BLaER1 (cell line): ENCODE measurements at regions not wholly inside any gene's neighbourhood (a gene's known extent, or its start where the extent isn't known, plus 50 kb on each side); places are given as distances from the start of the nearest gene placed in this dataset.
"Not testable (repeated sequence)": the region's sequence is repeated elsewhere in the genome, so short reads cannot be mapped to it uniquely, and the experiment has no call there.

ENCODE experiments used
- H3K27ac ChIP-seq: shearing (Covaris generic); formaldehyde crosslinking; 2 replicates; pipeline ENCODE4 v1.8.1; 2022
- H3K27me3 ChIP-seq: shearing (Covaris generic); formaldehyde crosslinking; 2 replicates; pipeline ENCODE4 v1.8.1; 2022
- H3K36me3 ChIP-seq: shearing (Covaris generic); formaldehyde crosslinking; 2 replicates; pipeline ENCODE4 v1.8.1; 2022
- H3K4me1 ChIP-seq: shearing (Covaris generic); formaldehyde crosslinking; 2 replicates; pipeline ENCODE4 v1.8.1; 2022
- H3K4me2 ChIP-seq: shearing (Covaris generic); formaldehyde crosslinking; 2 replicates; pipeline ENCODE4 v1.8.1; 2022
- H3K4me3 ChIP-seq: shearing (Covaris generic); formaldehyde crosslinking; 2 replicates; pipeline ENCODE4 v1.8.1; 2022
- H3K9ac ChIP-seq: shearing (Covaris generic); formaldehyde crosslinking; 2 replicates; pipeline ENCODE4 v1.8.1; 2022
- H3K9me3 ChIP-seq: shearing (Covaris generic); formaldehyde crosslinking; 2 replicates; pipeline ENCODE4 v1.8.1; 2022
- H4K20me1 ChIP-seq: shearing (Covaris generic); formaldehyde crosslinking; 2 replicates; pipeline ENCODE4 v1.8.1; 2022
- Cebpa-rat ChIP-seq: shearing (Covaris generic); IDR thresholded peaks from 2 replicates; pipeline ENCODE4 v1.8.1; 2022

DNA sequence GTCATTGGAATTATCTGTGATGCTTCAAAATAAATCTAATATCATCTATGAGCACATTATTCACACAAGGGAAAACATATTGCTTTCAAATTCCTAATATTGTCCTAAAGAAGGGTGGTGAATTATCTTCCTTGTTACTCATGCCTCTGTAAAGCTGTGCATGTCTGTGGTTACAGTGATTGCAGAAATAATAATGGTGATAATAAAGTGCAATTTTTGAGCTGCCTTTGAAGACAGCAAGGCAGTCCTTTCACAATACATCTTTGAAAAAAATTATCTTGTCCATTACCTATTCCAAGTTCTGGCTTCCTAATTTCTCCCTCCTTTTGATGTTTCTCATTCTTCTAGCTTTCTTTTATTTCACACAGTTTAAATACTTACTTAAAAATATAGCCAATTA, 442.1 kb upstream of the EYS start:
- Histone ChIP-seq H3K9ac (no peak overlapping the region), H3K4me3 (no peak overlapping the region), H3K27me3 (no peaks in the 10 kb centered on the region), H3K9me3 (0 out of 2 replicates have a peak, but pooled peaks cover 3% of the 10 kb centered on the region), H3K36me3 (no peaks in the 10 kb centered on the region), H3K27ac (no peak overlapping the region), H3K4me1 (no peaks in the 10 kb centered on the region), H3K4me2 (no peak overlapping the region), H4K20me1 (no peaks in the 10 kb centered on the region)
- no peak for TF ChIP-seq Cebpa-rat

DNA sequence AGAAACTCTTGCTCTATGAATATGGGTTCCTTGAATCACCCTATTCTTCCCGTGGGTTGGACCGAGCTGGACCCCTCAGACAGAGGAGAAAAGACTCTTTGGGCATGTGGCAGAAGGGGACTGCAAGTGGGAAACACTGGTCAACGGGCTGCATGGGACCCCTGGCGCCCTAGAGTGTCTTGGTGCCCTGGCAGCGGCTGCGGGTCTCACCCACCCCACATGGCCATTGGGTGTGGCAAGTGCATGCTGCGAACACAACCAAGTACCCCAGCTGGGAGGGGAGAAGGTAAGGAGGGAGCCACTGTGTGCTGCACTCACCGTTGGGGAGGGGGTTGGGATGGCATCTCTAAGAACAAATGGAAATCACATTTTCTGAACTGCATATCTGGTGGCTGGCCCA, 438.8 kb upstream of the EYS start:
- Histone ChIP-seq H3K36me3 (no peaks in the 10 kb centered on the region), H3K27me3 (no peaks in the 10 kb centered on the region), H3K4me3 (no peak overlapping the region), H3K27ac (no peak overlapping the region), H3K4me1 (peaks cover 6% of the 10 kb centered on the region; the same call in 1 of the 2 replicates), H3K9ac (no peak overlapping the region), H3K9me3 (0 out of 2 replicates have a peak, but pooled peaks cover 3% of the 10 kb centered on the region), H4K20me1 (no peaks in the 10 kb centered on the region), H3K4me2 (no peak overlapping the region)
- TF ChIP-seq Cebpa-rat = no peak

DNA sequence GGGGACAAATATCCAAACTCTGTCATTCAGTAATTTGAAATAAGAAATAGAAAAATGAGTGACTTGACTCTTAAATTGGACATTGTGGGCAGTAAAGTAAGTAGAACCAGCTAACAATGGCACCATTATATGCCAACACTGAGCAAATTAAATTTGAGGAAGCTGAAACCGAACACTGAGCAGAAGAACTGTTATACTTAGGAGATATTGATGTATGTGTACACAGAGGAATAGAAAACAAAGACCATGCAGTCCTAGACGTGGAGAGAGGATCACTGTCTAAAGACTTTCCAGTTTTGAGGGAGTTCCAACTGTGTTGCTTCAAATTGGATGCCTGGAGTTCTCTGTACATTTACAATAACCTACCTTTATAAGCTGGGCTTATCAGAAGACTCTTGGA, 427.0 kb upstream of the EYS start:
- Histone ChIP-seq H3K27ac (no peak overlapping the region), H3K36me3 (no peaks in the 10 kb centered on the region), H4K20me1 (no peaks in the 10 kb centered on the region), H3K4me3 (no peak overlapping the region), H3K9me3 (no peaks in the 10 kb centered on the region), H3K9ac (no peak overlapping the region), H3K27me3 (no peaks in the 10 kb centered on the region), H3K4me1 (no peaks in the 10 kb centered on the region), H3K4me2 (no peak overlapping the region)
- TF ChIP-seq Cebpa-rat = no peak

DNA sequence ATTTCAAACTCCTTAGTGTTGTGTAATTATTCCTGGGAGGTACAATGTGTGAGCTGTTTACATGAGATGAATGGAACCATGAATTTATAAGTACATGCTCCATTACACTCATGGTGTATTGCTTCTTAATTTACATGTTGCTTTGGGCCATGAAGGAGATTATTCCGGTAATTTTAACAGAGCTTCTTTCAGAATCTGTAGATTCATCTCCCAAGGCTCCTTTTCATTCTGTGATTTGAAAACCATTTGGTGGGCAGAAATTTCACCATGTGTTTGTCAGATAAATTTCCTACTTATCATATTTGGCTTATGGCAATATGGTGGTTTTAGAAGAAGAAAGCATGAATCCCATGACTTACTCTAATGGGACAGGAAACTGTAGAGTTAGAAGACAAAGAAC, 421.6 kb upstream of the EYS start:
- H3K4me1 ChIP-seq = no peaks in the 10 kb centered on the region
- TF ChIP-seq Cebpa-rat = no peak
- H3K9ac ChIP-seq = no peak overlapping the region
- H3K4me2 ChIP-seq = no peak overlapping the region
- no peaks in the 10 kb centered on the region for H3K27me3 ChIP-seq
- H3K36me3 ChIP-seq = no peaks in the 10 kb centered on the region
- no peak overlapping the region for H3K4me3 ChIP-seq
- no peaks in the 10 kb centered on the region for H4K20me1 ChIP-seq
- H3K9me3 ChIP-seq = no peaks in the 10 kb centered on the region
- H3K27ac ChIP-seq = no peak overlapping the region

DNA sequence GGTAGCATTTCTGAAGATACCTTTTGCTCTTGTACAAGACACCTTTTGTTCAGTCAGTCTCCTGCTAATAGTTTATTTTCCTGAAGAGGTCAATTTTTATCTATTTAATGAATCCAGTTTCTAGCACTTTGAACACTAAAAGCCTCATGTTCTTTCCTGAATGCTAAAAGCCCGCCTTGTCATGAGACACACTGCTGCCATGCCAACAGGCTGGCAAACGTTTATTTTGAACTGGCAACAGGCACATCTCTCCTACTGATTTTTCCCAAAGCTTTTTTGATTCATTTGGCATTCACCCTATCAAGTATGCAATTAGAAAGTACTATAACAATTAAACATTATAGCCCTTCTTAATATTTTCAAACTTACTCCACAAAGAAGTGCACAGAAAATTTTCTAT, 421.2 kb upstream of the EYS start:
- no peak for TF ChIP-seq Cebpa-rat
- Histone ChIP-seq H3K4me2 (no peak overlapping the region), H3K27ac (no peak overlapping the region), H3K27me3 (no peaks in the 10 kb centered on the region), H3K9ac (no peak overlapping the region), H3K9me3 (no peaks in the 10 kb centered on the region), H3K36me3 (no peaks in the 10 kb centered on the region), H4K20me1 (no peaks in the 10 kb centered on the region), H3K4me1 (no peaks in the 10 kb centered on the region), H3K4me3 (no peak overlapping the region)

DNA sequence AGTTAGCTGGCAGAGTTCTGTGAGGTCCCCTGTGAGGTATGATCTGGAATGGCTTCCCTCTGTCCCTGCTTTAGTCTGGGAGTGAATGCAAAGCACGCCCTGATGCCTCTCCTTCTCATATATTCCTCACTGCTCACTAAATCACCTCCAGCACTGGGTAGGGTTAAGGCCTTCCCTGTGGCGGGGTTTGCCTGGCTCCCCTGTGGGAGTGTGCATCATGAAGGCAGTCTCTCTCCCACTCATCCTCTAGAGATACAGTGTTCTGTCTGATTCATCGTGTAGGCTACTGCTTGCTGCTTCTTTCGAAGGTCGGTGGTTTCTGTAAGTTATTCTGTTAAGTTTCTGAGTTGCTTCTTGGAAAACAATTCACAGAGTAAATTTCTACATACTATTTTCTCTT, 420.0 kb upstream of the EYS start:
- Histone ChIP-seq H3K9me3 (no peaks in the 10 kb centered on the region), H3K4me1 (no peaks in the 10 kb centered on the region), H3K36me3 (no peaks in the 10 kb centered on the region), H3K9ac (no peak overlapping the region), H3K4me3 (no peak overlapping the region), H3K27ac (no peak overlapping the region), H3K27me3 (no peaks in the 10 kb centered on the region), H3K4me2 (no peak overlapping the region), H4K20me1 (no peaks in the 10 kb centered on the region)
- no peak for TF ChIP-seq Cebpa-rat

DNA sequence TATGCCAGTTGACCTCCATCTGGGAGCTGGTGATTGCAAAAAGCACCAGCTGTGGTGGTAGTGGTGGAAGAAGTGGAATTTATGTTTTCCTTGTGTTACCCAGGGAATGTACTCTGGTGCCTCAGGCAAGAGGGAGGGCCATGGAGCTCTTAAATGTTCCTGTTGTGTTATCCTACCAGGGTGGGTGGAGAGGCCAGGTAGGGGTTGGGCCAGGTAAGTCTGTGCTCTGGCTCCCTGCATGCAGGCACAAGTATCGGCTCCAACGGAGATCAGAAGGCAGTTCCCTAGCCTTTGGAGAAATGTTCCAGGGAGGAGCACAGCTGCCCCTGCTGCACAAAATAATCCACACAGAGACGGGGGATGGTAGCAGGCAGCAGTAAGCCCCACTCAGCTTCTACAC, 419.3 kb upstream of the EYS start:
- Histone ChIP-seq H4K20me1 (no peaks in the 10 kb centered on the region), H3K4me2 (no peak overlapping the region), H3K4me1 (no peaks in the 10 kb centered on the region), H3K27me3 (no peaks in the 10 kb centered on the region), H3K9me3 (no peaks in the 10 kb centered on the region), H3K9ac (no peak overlapping the region), H3K27ac (no peak overlapping the region), H3K36me3 (no peaks in the 10 kb centered on the region), H3K4me3 (no peak overlapping the region)
- TF ChIP-seq Cebpa-rat = no peak

DNA sequence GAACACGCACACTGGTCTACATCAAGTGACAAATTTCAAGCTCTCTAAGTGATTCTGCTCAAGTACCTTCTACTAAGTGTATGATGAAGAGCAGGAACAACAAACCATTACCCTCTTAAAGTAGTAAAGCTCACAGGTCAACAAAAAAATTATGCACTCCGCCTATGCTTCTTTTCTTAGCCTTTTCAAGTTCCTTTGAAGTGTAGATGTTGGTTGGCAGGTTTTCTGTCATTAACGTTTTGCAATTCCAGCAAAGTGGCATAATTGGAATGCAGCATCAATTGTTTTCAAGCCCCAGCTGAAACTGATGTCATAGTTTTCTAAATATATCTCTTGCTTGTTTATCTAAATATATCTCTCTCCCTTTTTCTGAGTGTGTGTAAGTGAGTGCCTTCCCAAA, 396.9 kb upstream of the EYS start:
- H3K36me3 ChIP-seq = no peaks in the 10 kb centered on the region
- no peaks in the 10 kb centered on the region for H3K4me1 ChIP-seq

DNA sequence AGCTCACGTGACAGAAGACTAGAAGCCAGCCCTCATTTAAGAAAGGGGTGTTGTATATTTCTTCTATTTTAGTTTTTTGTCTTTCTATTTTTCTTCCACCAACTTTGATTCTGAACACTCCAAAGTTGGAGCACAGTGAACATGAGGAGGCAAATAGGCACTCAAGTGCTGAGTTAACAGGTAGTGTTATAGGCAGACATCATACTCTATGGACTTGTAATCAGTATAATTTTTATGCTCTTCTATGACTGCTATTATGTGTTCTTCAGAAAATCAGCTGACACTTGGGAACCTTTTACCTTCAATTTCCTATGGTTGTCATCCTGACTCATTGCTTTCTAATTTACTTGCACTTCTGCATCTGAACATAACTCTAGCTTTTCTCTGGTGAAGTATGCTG, 396.3 kb upstream of the EYS start:
- Histone ChIP-seq H3K9ac (no peak overlapping the region), H3K27ac (no peak overlapping the region), H3K9me3 (no peaks in the 10 kb centered on the region), H3K4me2 (no peak overlapping the region), H3K36me3 (no peaks in the 10 kb centered on the region), H4K20me1 (no peaks in the 10 kb centered on the region), H3K27me3 (no peaks in the 10 kb centered on the region), H3K4me1 (no peaks in the 10 kb centered on the region), H3K4me3 (no peak overlapping the region)
- TF ChIP-seq Cebpa-rat = no peak

More for the DNA sequence above, 396.9 kb upstream of the EYS start:
- no peak overlapping the region for H3K4me2 ChIP-seq
- no peak overlapping the region for H3K4me3 ChIP-seq
- no peak for TF ChIP-seq Cebpa-rat
- no peaks in the 10 kb centered on the region for H3K9me3 ChIP-seq
- no peaks in the 10 kb centered on the region for H3K27me3 ChIP-seq
- no peak overlapping the region for H3K9ac ChIP-seq
- H4K20me1 ChIP-seq = no peaks in the 10 kb centered on the region
- no peak overlapping the region for H3K27ac ChIP-seq

DNA sequence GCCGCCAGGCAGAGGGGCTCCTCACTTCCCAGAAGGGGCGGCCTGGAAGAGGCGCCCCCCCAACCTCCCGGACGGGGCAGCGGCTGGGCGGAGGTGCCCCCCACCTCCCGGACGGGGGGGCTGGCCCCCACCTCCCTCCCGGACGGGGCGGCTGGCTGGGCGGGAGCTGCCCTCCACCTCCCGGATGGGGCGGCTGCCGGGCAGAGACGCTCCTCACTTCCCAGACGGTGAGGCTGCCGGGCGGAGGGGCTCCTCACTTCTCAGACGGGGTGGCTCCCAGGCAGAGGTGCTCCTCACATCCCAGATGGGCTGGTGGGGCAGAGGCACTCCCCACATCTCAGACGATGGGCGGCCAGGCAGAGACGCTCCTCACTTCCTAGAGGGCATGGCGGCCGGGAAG, 389.7 kb upstream of the EYS start:
- no peak overlapping the region for H3K4me2 ChIP-seq

DNA sequence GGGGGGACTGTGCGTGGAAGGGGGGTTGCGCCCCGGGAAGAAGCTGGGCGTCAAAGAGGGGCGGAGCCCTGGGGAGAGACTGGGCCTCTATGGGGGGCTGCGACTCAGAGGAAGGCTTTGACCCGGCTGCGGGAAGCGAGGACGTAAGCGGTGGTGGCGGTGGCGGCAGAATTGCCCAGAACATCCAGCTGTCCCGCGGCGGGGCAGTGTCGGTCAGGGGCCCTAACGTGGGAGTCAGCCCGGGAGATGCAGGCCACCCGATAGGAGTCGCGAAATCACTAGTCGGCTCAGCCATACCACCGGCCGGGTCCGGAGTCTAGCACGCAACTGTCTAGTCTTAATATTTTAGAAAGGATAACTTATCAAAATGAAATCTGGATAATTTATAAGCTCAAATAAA, 387.6 kb upstream of the EYS start:
- Histone ChIP-seq H3K36me3 (no peaks in the 10 kb centered on the region), H4K20me1 (no peaks in the 10 kb centered on the region), H3K4me2 (no peak overlapping the region), H3K9ac (no peak overlapping the region), H3K9me3 (peaks cover 5% of the 10 kb centered on the region; the same call in 1 of the 2 replicates), H3K27ac (no peak overlapping the region), H3K27me3 (no peaks in the 10 kb centered on the region), H3K4me1 (no peaks in the 10 kb centered on the region), H3K4me3 (no peak overlapping the region)
- TF ChIP-seq Cebpa-rat = no peak

More for the DNA sequence above, 389.7 kb upstream of the EYS start:
- H4K20me1 ChIP-seq = no peaks in the 10 kb centered on the region
- H3K9ac ChIP-seq = no peak overlapping the region
- peaks cover 5% of the 10 kb centered on the region; the same call in 1 of the 2 replicates for H3K9me3 ChIP-seq
- no peak overlapping the region for H3K27ac ChIP-seq
- no peaks in the 10 kb centered on the region for H3K27me3 ChIP-seq
- no peaks in the 10 kb centered on the region for H3K36me3 ChIP-seq
- H3K4me3 ChIP-seq = no peak overlapping the region
- TF ChIP-seq Cebpa-rat = no peak
- H3K4me1 ChIP-seq = no peaks in the 10 kb centered on the region

DNA sequence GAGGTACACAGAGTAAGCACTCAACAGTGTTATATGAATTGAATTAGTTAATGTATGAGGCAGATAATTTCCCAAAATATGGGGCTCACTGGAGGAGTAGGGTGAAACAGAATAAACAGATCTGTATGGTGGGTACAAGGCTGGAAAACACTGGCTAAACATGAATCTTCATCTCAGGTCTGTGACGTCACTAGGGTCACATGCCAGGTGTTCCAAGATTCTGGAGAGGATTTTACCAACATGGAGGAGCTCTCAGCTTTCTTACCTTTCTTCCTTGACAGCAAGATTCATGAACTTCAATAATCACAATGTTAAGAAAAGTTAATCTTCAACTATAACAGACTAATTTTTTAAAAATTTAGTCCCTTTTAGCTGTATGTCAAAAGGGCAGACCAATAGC, 385.3 kb upstream of the EYS start:
- H3K4me1 ChIP-seq, H3K4me3 ChIP-seq, H3K27ac ChIP-seq, H3K27me3 ChIP-seq, H3K36me3 ChIP-seq, H3K4me2 ChIP-seq, H3K9me3 ChIP-seq, H3K9ac ChIP-seq, H4K20me1 ChIP-seq: not testable (repeated sequence)
